ENCODE measurements at regions not wholly inside any gene's neighbourhood (a gene's known extent, or its start where the extent isn't known, plus 50 kb on each side); places are given as distances from the start of the nearest gene placed in this dataset.

DNA sequence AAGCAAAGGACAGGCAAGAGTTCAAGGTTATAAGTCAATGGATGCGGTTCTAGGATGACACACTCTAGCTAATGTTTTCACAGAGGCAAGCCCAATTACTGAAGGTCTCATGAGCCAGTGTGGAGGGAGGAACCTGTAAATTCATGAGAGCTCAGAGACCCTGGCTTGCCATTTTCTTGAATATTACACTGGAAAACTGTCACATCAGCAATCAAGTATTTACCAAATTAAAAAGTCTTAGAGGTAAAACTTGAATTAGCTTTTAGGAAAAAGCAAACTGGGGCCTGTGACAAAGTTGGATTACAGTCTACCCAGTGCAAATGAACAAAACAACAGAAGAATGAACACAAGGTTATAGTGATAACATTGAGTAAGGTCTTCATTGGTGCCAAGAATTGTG is 636.9 kb upstream of the TLE4 start:
- TF ChIP-seq ZNF384 (IDR thresholded peaks at IDR 0.05): no peak
- TF ChIP-seq FOXK2 (IDR thresholded peaks at IDR 0.05): no peak
- TF ChIP-seq CTBP1 (IDR thresholded peaks at IDR 0.05; ENCODE audit: borderline replicate concordance): no peak
- TF ChIP-seq BHLHE40 (IDR thresholded peaks at IDR 0.05; ENCODE audit: borderline replicate concordance): no peak
- TF ChIP-seq FOXA1 (IDR thresholded peaks at IDR 0.05): no peak
- TF ChIP-seq SP1 (IDR thresholded peaks at IDR 0.05): no peak
- TF ChIP-seq TARDBP (IDR thresholded peaks at IDR 0.05): no peak
- no peak for TF ChIP-seq SUZ12 (IDR thresholded peaks at IDR 0.05)
- TF ChIP-seq FOXM1 (IDR thresholded peaks at IDR 0.05; ENCODE audit: borderline replicate concordance): no peak
- no peak for TF ChIP-seq NFRKB (IDR thresholded peaks at IDR 0.05)
- TF ChIP-seq, protein P1, sequence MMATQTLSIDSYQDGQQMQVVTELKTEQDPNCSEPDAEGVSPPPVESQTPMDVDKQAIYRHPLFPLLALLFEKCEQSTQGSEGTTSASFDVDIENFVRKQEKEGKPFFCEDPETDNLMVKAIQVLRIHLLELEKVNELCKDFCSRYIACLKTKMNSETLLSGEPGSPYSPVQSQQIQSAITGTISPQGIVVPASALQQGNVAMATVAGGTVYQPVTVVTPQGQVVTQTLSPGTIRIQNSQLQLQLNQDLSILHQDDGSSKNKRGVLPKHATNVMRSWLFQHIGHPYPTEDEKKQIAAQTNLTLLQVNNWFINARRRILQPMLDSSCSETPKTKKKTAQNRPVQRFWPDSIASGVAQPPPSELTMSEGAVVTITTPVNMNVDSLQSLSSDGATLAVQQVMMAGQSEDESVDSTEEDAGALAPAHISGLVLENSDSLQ (IDR thresholded peaks at IDR 0.05): no peak
